Lung microvascular endothelial cell (primary cell): ENCODE measurements at regions not wholly inside any gene's neighbourhood (a gene's known extent, or its start where the extent isn't known, plus 50 kb on each side); places are given as distances from the start of the nearest gene placed in this dataset.

ENCODE experiments used
- DNase-seq, 2 donors: peaks; one replicate each; pipeline versions ENCODE4 v3.0.0 to v3.0.0-alpha.2; 2010; ENCODE audit warnings: low read depth in 2 of 2

DNA sequence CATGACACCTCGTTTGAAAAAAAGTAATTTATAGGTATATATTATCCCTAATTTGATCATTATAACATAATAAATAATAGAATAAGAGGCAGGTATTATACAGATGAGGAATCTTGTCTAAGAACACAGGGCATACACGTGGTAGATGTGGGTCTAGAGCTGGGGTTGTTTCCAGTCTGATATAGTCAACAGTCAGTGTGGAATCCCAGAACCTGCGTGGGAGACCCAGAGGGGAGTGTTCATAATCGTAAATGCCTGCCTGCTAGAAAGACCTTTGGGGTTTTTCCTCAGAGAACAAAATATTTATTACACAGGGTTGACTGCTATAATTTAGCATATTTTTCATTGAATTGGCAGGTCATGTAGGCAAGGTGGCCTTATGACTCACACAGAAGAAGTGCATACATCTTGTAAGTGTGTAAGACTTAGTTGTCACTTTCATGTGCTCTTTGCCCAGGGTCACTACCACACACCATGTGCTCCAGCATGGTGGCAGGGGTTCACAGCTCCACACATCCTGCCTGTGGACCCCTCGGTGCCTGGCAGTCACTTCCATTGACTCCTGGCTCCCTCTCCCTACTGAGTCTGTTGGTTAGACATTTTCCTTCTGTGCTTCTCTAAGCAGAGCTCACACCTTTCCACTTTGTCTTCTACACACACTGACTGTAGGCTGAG lies 94.9 kb upstream of the IKZF1 start:
- no peak for DNase-seq

- no peak for DNase-seq
Observed at GRCh38 chr7:50208378-50208982, 96.0 kb upstream of the IKZF1 start.

DNA sequence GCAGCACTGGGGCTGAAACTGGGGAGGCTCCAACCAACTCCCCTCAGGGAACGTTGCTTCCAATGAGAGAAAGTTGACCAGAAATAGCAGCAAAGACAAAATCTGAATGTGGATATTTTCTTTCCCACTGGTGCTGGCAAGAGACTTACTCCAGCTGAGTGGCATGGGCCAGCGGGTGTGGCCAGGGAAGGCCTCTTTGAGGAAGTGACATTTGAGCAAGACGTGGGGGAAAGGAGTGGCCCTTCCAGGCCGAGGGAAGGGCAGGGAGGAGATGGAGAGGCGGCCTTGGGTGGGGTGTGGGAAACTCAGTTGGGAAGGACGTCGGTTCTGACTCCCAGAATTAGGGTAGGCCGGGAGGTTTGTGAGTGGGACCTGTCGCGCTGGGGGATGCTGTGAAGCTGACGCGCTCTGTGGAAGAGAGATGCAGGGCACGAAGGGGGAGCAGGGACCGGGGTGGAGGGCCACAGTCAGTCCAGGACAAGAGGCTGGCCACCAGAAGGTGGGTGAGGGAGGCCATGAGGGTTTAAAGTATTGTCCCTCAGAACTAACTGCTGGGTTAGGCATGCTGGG lies 96.7 kb upstream of the IKZF1 start:
- no peak for DNase-seq

- no peak for DNase-seq
Observed at GRCh38 chr7:50207251-50207564, 97.3 kb upstream of the IKZF1 start.

GRCh38 chr7:50206453-50207250 lies 97.9 kb upstream of the IKZF1 start:
- DNase-seq: no peak

DNA sequence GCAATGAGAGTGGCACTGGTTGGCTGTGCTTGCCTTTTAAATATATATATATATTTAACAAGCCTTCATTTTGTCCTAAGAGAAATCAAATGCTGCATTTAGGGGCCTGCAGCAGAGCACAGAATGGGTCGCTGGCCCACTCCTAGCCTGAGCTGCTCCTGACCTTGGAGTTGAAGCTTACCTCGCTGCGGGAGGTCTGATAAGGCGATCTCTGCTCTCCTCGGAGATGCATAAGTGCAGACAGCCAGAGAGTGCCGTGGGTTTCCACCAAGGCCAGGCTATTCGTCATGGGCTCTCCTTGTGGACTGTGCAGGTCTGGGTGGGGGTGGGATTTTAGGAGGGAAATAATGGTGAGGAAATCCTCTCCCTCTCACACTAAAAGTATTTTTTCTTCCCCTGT lies 99.5 kb upstream of the IKZF1 start:
- DNase-seq: no peak

GRCh38 chr7:50204581-50204980 lies 99.9 kb upstream of the IKZF1 start:
- no peak for DNase-seq

DNA sequence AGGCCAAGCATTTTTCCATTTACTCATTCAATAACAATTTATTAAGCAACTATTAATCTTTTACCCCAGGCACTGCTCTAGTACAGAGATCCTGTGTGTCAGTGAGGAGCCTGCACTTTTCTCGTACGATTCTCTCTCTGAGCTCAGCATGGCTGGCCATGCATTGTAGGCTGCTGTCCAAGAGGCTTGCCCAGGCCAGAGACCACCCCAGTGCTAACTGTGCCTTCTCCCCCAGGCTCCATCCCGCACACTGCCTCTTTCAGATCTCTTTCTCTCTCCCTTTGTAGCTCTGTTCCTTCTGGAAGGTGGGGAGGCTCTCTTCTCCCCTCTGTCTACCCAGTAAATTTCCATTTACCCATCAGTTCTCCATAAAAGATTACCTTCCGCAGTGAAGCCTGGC lies 101.0 kb upstream of the IKZF1 start:
- DNase-seq: no peak

GRCh38 chr7:50202052-50202555 lies 102.4 kb upstream of the IKZF1 start:
- DNase-seq: no peak

GRCh38 chr7:50199824-50200223 lies 104.7 kb upstream of the IKZF1 start:
- no peak for DNase-seq

DNA sequence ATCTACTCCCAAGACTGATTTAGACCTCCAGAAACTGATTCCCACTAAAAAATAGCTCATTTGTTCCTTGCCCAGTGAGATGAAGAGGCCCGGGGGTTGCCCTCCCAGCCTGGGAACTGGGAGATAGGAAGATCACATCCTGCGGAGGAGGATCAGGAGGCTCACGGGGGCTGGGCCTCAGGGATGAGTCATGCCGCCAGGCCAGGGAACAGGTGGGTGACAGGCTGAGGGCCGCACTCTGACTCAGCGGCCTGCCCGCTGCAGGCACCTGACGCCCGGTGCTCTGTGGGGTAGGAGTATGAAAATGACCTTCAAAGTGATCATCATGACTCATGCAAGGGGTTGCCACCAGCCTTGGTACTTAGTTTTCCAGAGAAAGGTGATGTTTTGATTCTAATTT lies 104.5 kb upstream of the ZPBP start:
- no peak for DNase-seq

DNA sequence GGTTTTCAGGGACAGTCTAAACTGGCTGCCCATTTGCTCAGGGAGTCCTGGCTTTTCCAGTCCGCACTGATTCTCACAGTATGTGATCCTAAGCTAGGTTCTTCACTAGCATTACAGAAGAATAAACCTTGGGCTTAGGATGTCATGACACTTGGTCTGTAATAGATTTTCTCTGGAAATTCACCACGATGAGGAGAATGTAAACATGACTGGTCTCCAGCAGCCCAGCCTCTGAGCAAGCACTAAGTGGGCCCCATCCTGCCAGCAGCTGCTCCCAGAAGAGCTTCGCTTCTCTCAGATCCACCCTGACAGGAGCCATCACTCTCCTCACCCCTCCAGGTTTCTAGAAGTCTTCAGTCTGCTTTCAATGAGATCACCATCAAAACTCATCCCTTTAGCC lies 103.7 kb upstream of the ZPBP start:
- no peak for DNase-seq

- DNase-seq: no peak
Observed at GRCh38 chr7:50190776-50191175, 97.7 kb upstream of the ZPBP start.

DNA sequence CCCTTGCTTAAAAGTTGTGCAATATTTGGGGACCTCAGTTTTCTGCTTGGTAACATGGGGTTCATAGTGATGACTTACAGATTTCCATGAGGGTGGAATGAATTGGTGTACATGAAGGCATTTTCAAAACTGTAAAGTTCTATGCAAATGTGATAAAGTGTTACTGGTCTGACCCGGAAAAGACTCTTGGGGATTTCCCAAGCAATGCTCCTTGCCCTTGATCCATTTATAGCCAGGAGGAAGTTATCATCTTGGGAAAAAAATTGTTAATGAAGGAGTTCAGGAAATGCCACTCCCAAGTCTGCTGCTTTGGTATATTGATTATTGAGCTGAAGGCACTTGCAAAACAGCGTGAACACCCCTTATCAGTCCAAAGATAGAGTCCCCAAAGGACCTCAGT lies 96.3 kb upstream of the ZPBP start:
- DNase-seq: no peak

- no peak for DNase-seq
Observed at GRCh38 chr7:50185951-50186682, 93.1 kb upstream of the ZPBP start.

GRCh38 chr7:50185208-50185607 lies 92.2 kb upstream of the ZPBP start:
- no peak for DNase-seq

GRCh38 chr7:50184271-50184990 lies 91.4 kb upstream of the ZPBP start:
- no peak for DNase-seq

DNA sequence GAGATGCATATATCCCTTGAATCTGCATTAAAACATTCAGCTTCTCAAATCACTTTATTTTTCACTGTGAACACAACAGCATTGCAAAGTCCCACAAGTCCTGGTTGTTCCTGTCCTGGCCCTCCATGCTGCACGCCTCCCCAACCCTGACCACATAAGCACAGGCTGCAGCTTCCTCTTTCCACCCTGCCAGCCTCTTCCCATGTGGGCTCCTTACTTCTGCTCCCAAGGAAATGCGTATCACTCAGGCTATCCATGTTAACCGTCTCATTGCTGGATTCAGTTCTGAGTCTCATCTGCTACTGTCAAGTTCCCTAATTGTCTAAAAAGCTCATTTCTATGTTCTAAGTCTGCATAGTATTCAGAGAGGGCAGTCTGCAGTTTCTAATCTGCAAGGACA lies 89.7 kb upstream of the ZPBP start:
- no peak for DNase-seq

DNA sequence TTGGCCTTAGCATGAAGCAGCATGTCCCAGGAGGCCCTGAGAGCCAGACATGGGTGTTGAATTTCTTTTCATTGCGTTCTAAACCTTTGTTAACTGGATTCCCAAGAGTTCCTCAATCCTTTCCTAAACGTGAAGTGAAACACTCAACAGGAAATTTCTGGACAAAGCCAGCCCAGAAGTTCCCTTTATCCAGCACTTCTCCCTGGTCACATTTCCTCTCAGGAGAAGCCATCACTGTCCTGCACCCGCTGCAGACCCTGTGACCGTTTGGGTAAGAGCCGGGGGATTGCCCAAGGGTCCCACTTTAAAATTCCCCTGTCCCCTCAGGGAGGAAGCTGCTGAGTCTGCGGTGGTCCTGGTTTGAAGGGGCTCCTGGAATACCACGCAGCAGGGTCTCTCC lies 88.0 kb upstream of the ZPBP start:
- DNase-seq: no peak

GRCh38 chr7:50178166-50178565 lies 85.1 kb upstream of the ZPBP start:
- no peak for DNase-seq

GRCh38 chr7:50174948-50175347 lies 81.9 kb upstream of the ZPBP start:
- DNase-seq: no peak
